ENCODE measurements at regions not wholly inside any gene's neighbourhood (a gene's known extent, or its start where the extent isn't known, plus 50 kb on each side); places are given as distances from the start of the nearest gene placed in this dataset.

- H3K4me2 ChIP-seq (ENCODE audit: insufficient read depth in 1 of 2, low read depth in 2 of 2, low read length in 2 of 2), result no peak overlapping the region
- H4K5ac ChIP-seq (ENCODE audit: insufficient read length, low read depth, low read length), result no peak overlapping the region
- no peak overlapping the region for H3K23ac ChIP-seq (ENCODE audit: insufficient read length)
- H4K8ac ChIP-seq (ENCODE audit: extremely low read depth, insufficient read depth, low read length), result no peak overlapping the region
- no peaks in the 10 kb centered on the region for H3K4me1 ChIP-seq (replicated peaks in 1 of 4; ENCODE audit: control insufficient read depth in 3 of 4, insufficient read depth in 4 of 4, low read length in 3 of 4)
- H2BK120ac ChIP-seq (replicated peaks; ENCODE audit: low read depth, low read length), result no peak overlapping the region
- H3K79me2 ChIP-seq (ENCODE audit: control insufficient read depth in 1 of 2, insufficient read depth in 2 of 2, low read length in 2 of 2), result no peaks in the 10 kb centered on the region
- no peak overlapping the region for H3K14ac ChIP-seq (ENCODE audit: insufficient read length)
- H3K4me3 ChIP-seq (ENCODE audit: extremely low read depth in 1 of 4, insufficient read depth in 2 of 4, low read depth in 3 of 4, low read length in 4 of 4), result no peak overlapping the region
- FAIRE-seq (no peak), DNase-seq (ENCODE audit: low read depth in 1 of 2, low spot score in 2 of 2) (no peak)
- H3K56ac ChIP-seq (replicated peaks; ENCODE audit: insufficient read length, low read depth, low read length), result no peak overlapping the region
- no peaks in the 10 kb centered on the region for H3K27me3 ChIP-seq (replicated peaks in 1 of 4; ENCODE audit: control insufficient read depth in 3 of 4, extremely low read depth in 1 of 4, insufficient read depth in 3 of 4, low read length in 3 of 4)
- H4K91ac ChIP-seq (replicated peaks; ENCODE audit: insufficient read length, low read length), result no peak overlapping the region
- peaks cover 9 to 19% of the 10 kb centered on the region in 2 experiments; a peak in 3 of 4 replicates for H3K9me3 ChIP-seq (ENCODE audit: insufficient read depth in 2 of 2, low read depth in 1 of 2, low read length in 1 of 2)
- H3K79me1 ChIP-seq (ENCODE audit: low read depth, low read length), result no peaks in the 10 kb centered on the region
- H2AK5ac ChIP-seq (ENCODE audit: low read depth, low read length), result no peak overlapping the region
- peaks cover 0 to 4% (median 0%) of the 10 kb centered on the region in 4 experiments; a peak in 2 of 8 replicates for H3K36me3 ChIP-seq (ENCODE audit: control insufficient read depth in 2 of 4, insufficient read depth in 4 of 4, low read length in 3 of 4)
- H2BK12ac ChIP-seq (ENCODE audit: low read depth, low read length), result no peak overlapping the region
- ChIA-PET POLR2A (ENCODE audit: partially characterized antibody) (no interaction called here), CTCF (ENCODE audit: partially characterized antibody) (interaction anchor here (1.4 kb wide), 1 partner anchor 423 kb away, joined by 3 read pairs; no protein-coding TSS in a partner anchor)
- no peaks in the 10 kb centered on the region for H3K23me2 ChIP-seq (ENCODE audit: low read depth, low read length)
- no peak overlapping the region for H2BK20ac ChIP-seq (ENCODE audit: low read length)
- H3K18ac ChIP-seq (ENCODE audit: extremely low read depth, low read length), result no peak overlapping the region
- H3K27ac ChIP-seq (ENCODE audit: low read depth, low read length), result no peak overlapping the region
- no peaks in the 10 kb centered on the region for H4K20me1 ChIP-seq (replicated peaks in 1 of 2; ENCODE audit: control insufficient read depth in 1 of 2, insufficient read depth in 2 of 2, low read length in 2 of 2)
- H2AFZ ChIP-seq (ENCODE audit: low read length), result no peak overlapping the region
- no peak overlapping the region for H2BK5ac ChIP-seq (ENCODE audit: low read depth, low read length)
- no peak overlapping the region for H3K9ac ChIP-seq (replicated peaks in 1 of 4; ENCODE audit: extremely low read depth in 1 of 4, low read depth in 3 of 4, low read length in 3 of 4)
- 95% methylated on average over 8 of the region's 8 CpGs; no CpG with 5 or more reads in 1 of the 2 experiments for WGBS, 2 experiments (ENCODE audit: extremely low coverage in 1 of 2, insufficient coverage in 1 of 2, insufficient read length in 1 of 2, insufficient replicate concordance in 2 of 2, low coverage in 1 of 2, low lambda C conversion rate in 2 of 2, missing lambda C conversion rate in 1 of 2)
- H3K4ac ChIP-seq (replicated peaks; ENCODE audit: insufficient read length, low read depth, low read length), result no peak overlapping the region
- H2BK15ac ChIP-seq (ENCODE audit: low read length), result no peak overlapping the region
- TF ChIP-seq TEAD4 (IDR thresholded peaks at IDR 0.05; ENCODE audit: low read depth, low read length) (no peak), ATF2 (IDR thresholded peaks at IDR 0.05; ENCODE audit: low read length) (no peak), BACH1 (IDR thresholded peaks at IDR 0.05; ENCODE audit: low read length) (no peak), KDM5A (IDR thresholded peaks at IDR 0.05; ENCODE audit: low read length) (no peak), NRF1 (IDR thresholded peaks at IDR 0.05; ENCODE audit: low read depth, low read length) (no peak), POLR2A (IDR thresholded peaks at IDR 0.05; ENCODE audit: control extremely low read depth in 1 of 2, low read depth in 2 of 2, low read length in 2 of 2) (no peak), SIX5 (IDR thresholded peaks at IDR 0.05; ENCODE audit: low read depth, low read length) (no peak), SUZ12 (IDR thresholded peaks at IDR 0.05; ENCODE audit: low read length) (no peak), PHF8 (conservative IDR thresholded peaks at IDR 0.05; ENCODE audit: low read depth, low read length) (no peak), RXRA (IDR thresholded peaks at IDR 0.05; ENCODE audit: insufficient read depth, low read depth, low read length) (no peak)
- TF ChIP-seq, protein P1, sequence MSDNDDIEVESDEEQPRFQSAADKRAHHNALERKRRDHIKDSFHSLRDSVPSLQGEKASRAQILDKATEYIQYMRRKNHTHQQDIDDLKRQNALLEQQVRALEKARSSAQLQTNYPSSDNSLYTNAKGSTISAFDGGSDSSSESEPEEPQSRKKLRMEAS (IDR thresholded peaks at IDR 0.05), result no peak
These were observed 548.7 kb upstream of the FAM98A start for GRCh38 chr2:34147780-34148179.

Measured in H1 (cell line).